Tibial nerve (tissue), 4 donors: ENCODE measurements at regions not wholly inside any gene's neighbourhood (a gene's known extent, or its start where the extent isn't known, plus 50 kb on each side); places are given as distances from the start of the nearest gene placed in this dataset.
"Not testable (repeated sequence)": the region's sequence is repeated elsewhere in the genome, so short reads cannot be mapped to it uniquely, and the experiment has no call there.

Experiments used
- DNase-seq, 2 donors: peaks; one replicate each; pipeline ENCODE4 v3.0.0-alpha.2; 2019; ENCODE audit warnings: low spot score in 2 of 2
- H3K27ac ChIP-seq, 4 donors: fragments of 200-600 bp; sonication (generic) in 3 of 4; one replicate each; pipeline ENCODE4 v1.5.1; 2017 to 2019; ENCODE audit warnings: mild to moderate bottlenecking in 1 of 4
- H3K27me3 ChIP-seq, 2 donors: fragments of 200-600 bp; sonication (generic) in 1 of 2; one replicate each; pipeline versions ENCODE4 v1.5.1 to v1.6.0; 2017 to 2019
- H3K36me3 ChIP-seq, 3 donors: fragments of 200-600 bp; sonication (generic); one replicate each; pipeline ENCODE4 v1.5.1; 2018 to 2019
- H3K4me1 ChIP-seq, 4 donors: fragments of 200-600 bp; sonication (generic) in 3 of 4; one replicate each; pipeline ENCODE4 v1.5.1; 2017 to 2019
- H3K4me3 ChIP-seq, 4 donors: fragments of 200-600 bp; sonication (generic) in 3 of 4; one replicate each; pipeline ENCODE4 v1.5.1; 2017 to 2019; ENCODE audit warnings: mild to moderate bottlenecking in 1 of 4, moderate library complexity in 1 of 4
- H3K9me3 ChIP-seq, 4 donors: fragments of 200-600 bp; sonication (generic) in 3 of 4; one replicate each; pipeline ENCODE4 v1.5.1; 2017 to 2019
- CTCF ChIP-seq, 5 experiments: fragments of 200-600 bp in 3 of 5; fragments of 450-650 bp in 2 of 5; sonication (generic) in 3 of 5; IDR thresholded peaks; one replicate each; pipeline ENCODE4 v1.5.1; 2016 to 2019; ENCODE audit warnings: antibody characterized with exemption in 5 of 5, mild to moderate bottlenecking in 3 of 5, moderate library complexity in 2 of 5
- EP300 ChIP-seq, 2 donors: sonication (generic); formaldehyde crosslinking; IDR thresholded peaks; one replicate each; pipeline ENCODE4 v1.6.1; 2017; ENCODE audit warnings: antibody characterized with exemption in 2 of 2, mild to moderate bottlenecking in 1 of 2
- POLR2A ChIP-seq, 2 donors: fragments of 450-650 bp; IDR thresholded peaks; one replicate each; pipeline ENCODE4 v1.6.1; 2017; ENCODE audit warnings: antibody characterized with exemption in 2 of 2, mild to moderate bottlenecking in 2 of 2, moderate library complexity in 2 of 2
- WGBS, 2 donors: methylation state at CpG; one replicate each; pipeline ENCODE4 v1.1.5; 2018; 5-methylcytosine and 5-hydroxymethylcytosine counted together

GRCh38 chr6:109912118-109912517 is 66.0 kb upstream of the GPR6 start:
- Histone ChIP-seq H3K4me1 (no peaks in the 10 kb centered on the region), H3K27ac (no peak overlapping the region), H3K4me3 (no peak overlapping the region), H3K36me3 (no peaks in the 10 kb centered on the region), H3K27me3 (no peaks in the 10 kb centered on the region), H3K9me3 (no peaks in the 10 kb centered on the region)
- DNase-seq, result no peak
- no peak for TF ChIP-seq CTCF (IDR thresholded peaks at IDR 0.05)
- no peak for TF ChIP-seq POLR2A (IDR thresholded peaks at IDR 0.05)
- no peak for TF ChIP-seq EP300 (IDR thresholded peaks at IDR 0.05)
- 59 to 67% methylated on average over 3 of the region's 3 CpGs for whole genome bisulfite sequencing, 2 donors

- H3K36me3 ChIP-seq, result no peaks in the 10 kb centered on the region
- 84 to 90% methylated on average over 3 of the region's 3 CpGs for WGBS, 2 donors
- H3K27me3 ChIP-seq, result no peaks in the 10 kb centered on the region
- no peak for DNase-seq
- no peaks in the 10 kb centered on the region for H3K4me1 ChIP-seq
- H3K9me3 ChIP-seq, result no peaks in the 10 kb centered on the region
- TF ChIP-seq CTCF (IDR thresholded peaks at IDR 0.05) (no peak), EP300 (IDR thresholded peaks at IDR 0.05) (no peak), POLR2A (IDR thresholded peaks at IDR 0.05) (no peak)
- no peak overlapping the region for H3K4me3 ChIP-seq
- H3K27ac ChIP-seq, result no peak overlapping the region
Measured at GRCh38 chr6:109912952-109913351, 65.2 kb upstream of the GPR6 start.

GRCh38 chr6:109915748-109916147 is 62.4 kb upstream of the GPR6 start:
- H3K27ac ChIP-seq, H3K4me3 ChIP-seq, H3K9me3 ChIP-seq, H3K4me1 ChIP-seq, H3K27me3 ChIP-seq, H3K36me3 ChIP-seq, DNase-seq: not testable (repeated sequence)
- 90 to 100% methylated on average over 1 of the region's 1 CpG for WGBS, 2 donors

- Histone ChIP-seq H3K4me1 (no peaks in the 10 kb centered on the region), H3K27me3 (no peaks in the 10 kb centered on the region), H3K27ac (no peak overlapping the region), H3K4me3 (no peak overlapping the region), H3K36me3 (no peaks in the 10 kb centered on the region), H3K9me3 (no peaks in the 10 kb centered on the region)
- no peak for DNase-seq
- TF ChIP-seq EP300 (IDR thresholded peaks at IDR 0.05) (no peak), POLR2A (IDR thresholded peaks at IDR 0.05) (no peak), CTCF (IDR thresholded peaks at IDR 0.05) (no peak)
- 82 to 96% methylated on average over 4 of the region's 4 CpGs for WGBS, 2 donors
Measured at GRCh38 chr6:109916759-109917158, 61.4 kb upstream of the GPR6 start.

GRCh38 chr6:109918227-109918626 is 59.9 kb upstream of the GPR6 start:
- H3K4me1 ChIP-seq, result no peaks in the 10 kb centered on the region
- H3K4me3 ChIP-seq, result no peak overlapping the region
- TF ChIP-seq CTCF (IDR thresholded peaks at IDR 0.05), result no peak
- no peak for TF ChIP-seq EP300 (IDR thresholded peaks at IDR 0.05)
- TF ChIP-seq POLR2A (IDR thresholded peaks at IDR 0.05), result no peak
- no peak for DNase-seq
- H3K9me3 ChIP-seq, result no peaks in the 10 kb centered on the region
- H3K27ac ChIP-seq, result no peak overlapping the region
- H3K27me3 ChIP-seq, result no peaks in the 10 kb centered on the region
- 93 to 98% methylated on average over 3 of the region's 3 CpGs for WGBS, 2 donors
- no peaks in the 10 kb centered on the region for H3K36me3 ChIP-seq

GRCh38 chr6:109920911-109921310 is 57.2 kb upstream of the GPR6 start:
- Histone ChIP-seq H3K4me3 (no peak overlapping the region), H3K9me3 (no peaks in the 10 kb centered on the region), H3K27me3 (no peaks in the 10 kb centered on the region), H3K27ac (no peak overlapping the region), H3K36me3 (no peaks in the 10 kb centered on the region), H3K4me1 (no peaks in the 10 kb centered on the region)
- DNase-seq, result no peak
- 96 to 98% methylated on average over 10 of the region's 10 CpGs for WGBS, 2 donors
- TF ChIP-seq EP300 (IDR thresholded peaks at IDR 0.05) (no peak), POLR2A (IDR thresholded peaks at IDR 0.05) (no peak), CTCF (IDR thresholded peaks at IDR 0.05) (no peak)
